DND-41 (cell line): ENCODE measurements at regions not wholly inside any gene's neighbourhood (a gene's known extent, or its start where the extent isn't known, plus 50 kb on each side); places are given as distances from the start of the nearest gene placed in this dataset.
"Not testable (repeated sequence)": the region's sequence is repeated elsewhere in the genome, so short reads cannot be mapped to it uniquely, and the experiment has no call there.

Experiments
- ATAC-seq: fragments of 200-7000 bp; cut with Tn5 transposase; 3 replicates; pipeline ENCODE4 v1.9.1; 2021; ENCODE audit warnings: low read depth; ENCODE audit not compliant: insufficient read depth
- DNase-seq: peaks from one replicate; pipeline ENCODE4 v3.0.0-alpha.2; 2020
- H2AFZ ChIP-seq: 2 replicates; pipeline ENCODE4 v1.6.0; 2012; ENCODE audit warnings: low read depth, low read length
- H3K27ac ChIP-seq: 2 replicates; pipeline ENCODE4 v1.5.1; 2012; ENCODE audit warnings: low read length, inconsistent platforms
- H3K27me3 ChIP-seq: fragments of 200-600 bp; sonication (generic); 2 replicates; pipeline ENCODE4 v1.6.0; 2012; ENCODE audit warnings: low read length, mild to moderate bottlenecking, inconsistent platforms; ENCODE audit not compliant: insufficient read depth, poor library complexity
- H3K36me3 ChIP-seq: 2 replicates; pipeline ENCODE4 v1.5.1; 2012; ENCODE audit warnings: low read length, inconsistent platforms; ENCODE audit not compliant: insufficient read depth
- H3K4me1 ChIP-seq: 2 replicates; pipeline ENCODE4 v1.5.1; 2012; ENCODE audit warnings: mild to moderate bottlenecking, low read length; ENCODE audit not compliant: insufficient read depth
- H3K4me2 ChIP-seq: 2 replicates; pipeline ENCODE4 v1.6.0; 2012; ENCODE audit warnings: mild to moderate bottlenecking, moderate library complexity, low read length, inconsistent platforms; ENCODE audit not compliant: insufficient read depth
- H3K4me3 ChIP-seq, 2 experiments: fragments of 200-600 bp in 1 of 2; shearing (Covaris generic) in 1 of 2; 2 replicates each; pipeline ENCODE4 v1.5.1; 2012 to 2016; ENCODE audit warnings: inconsistent platforms in 2 of 2, low read length in 2 of 2, mild to moderate bottlenecking in 2 of 2, low read depth in 1 of 2, moderate library complexity in 1 of 2
- H3K79me2 ChIP-seq: 2 replicates; pipeline ENCODE4 v1.6.0; 2012; ENCODE audit warnings: low read length, inconsistent platforms; ENCODE audit not compliant: insufficient read depth
- H3K9ac ChIP-seq: 2 replicates; pipeline ENCODE4 v1.6.0; 2012; ENCODE audit warnings: low read depth, mild to moderate bottlenecking, inconsistent platforms, low read length, moderate library complexity
- H3K9me3 ChIP-seq: 2 replicates; pipeline ENCODE4 v1.5.1; 2012; ENCODE audit warnings: low read length, moderate library complexity, mild to moderate bottlenecking, inconsistent platforms; ENCODE audit not compliant: insufficient read depth, severe bottlenecking
- H4K20me1 ChIP-seq: 2 replicates; pipeline ENCODE4 v1.6.0; 2012; ENCODE audit warnings: low read length; ENCODE audit not compliant: insufficient read depth
- EZH2 ChIP-seq: IDR thresholded peaks from 3 replicates; pipeline ENCODE4 v1.6.1; 2012; ENCODE audit warnings: borderline replicate concordance, low read depth, mild to moderate bottlenecking, moderate library complexity, low read length, inconsistent platforms; ENCODE audit not compliant: severe bottlenecking
- TF ChIP-seq, protein P1 (sequence below): IDR thresholded peaks from 2 replicates; pipeline ENCODE4 v1.5.1; 2012; ENCODE audit warnings: borderline replicate concordance, low read length, moderate library complexity, mild to moderate bottlenecking; ENCODE audit not compliant: poor library complexity, severe bottlenecking; ENCODE audit errors: extremely low read depth

DNA sequence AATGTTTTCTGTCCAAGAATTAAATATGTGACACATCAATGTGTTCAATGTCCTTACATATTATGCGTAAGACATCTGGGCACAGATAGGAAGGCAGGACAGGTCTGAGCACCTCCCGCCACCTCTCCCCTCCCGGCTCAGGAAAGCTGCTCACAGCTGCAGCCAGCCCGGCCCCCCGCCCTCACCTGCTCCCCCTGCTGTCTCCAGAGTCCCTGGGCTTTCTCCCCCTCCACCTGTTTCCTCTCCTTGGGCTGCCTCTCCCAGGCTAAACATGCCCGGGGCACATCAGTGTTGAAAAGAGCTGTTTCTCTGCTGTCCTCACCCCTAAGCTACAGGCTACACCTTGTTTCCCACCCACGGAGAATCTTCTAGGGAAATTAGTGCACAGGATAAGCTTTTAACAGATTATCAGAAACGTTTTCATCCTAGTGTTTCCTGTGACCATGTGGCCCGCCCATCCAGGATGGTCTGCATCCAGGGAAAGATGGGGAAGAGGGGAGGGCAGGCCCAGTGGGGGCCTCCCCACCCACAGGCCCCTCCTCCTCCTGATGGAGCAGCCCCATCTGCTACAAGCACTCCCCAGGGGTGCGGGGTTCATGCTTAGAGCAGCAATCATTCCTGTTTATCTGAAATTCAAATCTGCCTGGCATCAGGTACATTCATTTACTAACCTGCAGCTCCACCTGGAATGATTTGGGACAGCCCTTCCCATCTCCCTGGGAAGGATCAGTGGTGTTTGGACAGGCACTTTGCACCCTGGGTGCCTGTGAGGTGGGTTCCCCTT, 273.8 kb upstream of the SFSWAP start:
- DNase-seq (no peak), ATAC-seq (no peak)
- Histone ChIP-seq H2AFZ (no peak overlapping the region), H3K79me2 (no peaks in the 10 kb centered on the region), H3K4me2 (no peak overlapping the region), H4K20me1 (no peaks in the 10 kb centered on the region), H3K4me1 (no peaks in the 10 kb centered on the region), H3K9me3 (no peaks in the 10 kb centered on the region), H3K9ac (no peak overlapping the region), H3K36me3 (no peaks in the 10 kb centered on the region), H3K4me3 (no peak overlapping the region), H3K27me3 (peaks cover 4% of the 10 kb centered on the region), H3K27ac (no peak overlapping the region)
- TF ChIP-seq, protein P1, sequence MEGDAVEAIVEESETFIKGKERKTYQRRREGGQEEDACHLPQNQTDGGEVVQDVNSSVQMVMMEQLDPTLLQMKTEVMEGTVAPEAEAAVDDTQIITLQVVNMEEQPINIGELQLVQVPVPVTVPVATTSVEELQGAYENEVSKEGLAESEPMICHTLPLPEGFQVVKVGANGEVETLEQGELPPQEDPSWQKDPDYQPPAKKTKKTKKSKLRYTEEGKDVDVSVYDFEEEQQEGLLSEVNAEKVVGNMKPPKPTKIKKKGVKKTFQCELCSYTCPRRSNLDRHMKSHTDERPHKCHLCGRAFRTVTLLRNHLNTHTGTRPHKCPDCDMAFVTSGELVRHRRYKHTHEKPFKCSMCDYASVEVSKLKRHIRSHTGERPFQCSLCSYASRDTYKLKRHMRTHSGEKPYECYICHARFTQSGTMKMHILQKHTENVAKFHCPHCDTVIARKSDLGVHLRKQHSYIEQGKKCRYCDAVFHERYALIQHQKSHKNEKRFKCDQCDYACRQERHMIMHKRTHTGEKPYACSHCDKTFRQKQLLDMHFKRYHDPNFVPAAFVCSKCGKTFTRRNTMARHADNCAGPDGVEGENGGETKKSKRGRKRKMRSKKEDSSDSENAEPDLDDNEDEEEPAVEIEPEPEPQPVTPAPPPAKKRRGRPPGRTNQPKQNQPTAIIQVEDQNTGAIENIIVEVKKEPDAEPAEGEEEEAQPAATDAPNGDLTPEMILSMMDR = no peak
- no peak for TF ChIP-seq EZH2

- DNase-seq (no peak), ATAC-seq (no peak)
- no peaks in the 10 kb centered on the region for H3K4me1 ChIP-seq
- H3K27ac ChIP-seq = no peak overlapping the region
- no peak overlapping the region for H2AFZ ChIP-seq
- H3K4me2 ChIP-seq = no peak overlapping the region
- H3K27me3 ChIP-seq = peaks cover 4% of the 10 kb centered on the region
- no peaks in the 10 kb centered on the region for H3K79me2 ChIP-seq
- no peak overlapping the region for H3K9ac ChIP-seq
- H3K9me3 ChIP-seq = no peaks in the 10 kb centered on the region
- TF ChIP-seq EZH2 = no peak
- TF ChIP-seq, protein P1 = no peak
- no peaks in the 10 kb centered on the region for H3K36me3 ChIP-seq
- no peak overlapping the region for H3K4me3 ChIP-seq
- H4K20me1 ChIP-seq = no peaks in the 10 kb centered on the region
These were observed 273.0 kb upstream of the SFSWAP start for GRCh38 chr12:131437706-131438492.

GRCh38 chr12:131438493-131438835, 272.4 kb upstream of the SFSWAP start:
- H3K36me3 ChIP-seq, H2AFZ ChIP-seq, H3K4me3 ChIP-seq, H3K9me3 ChIP-seq, H4K20me1 ChIP-seq, H3K27me3 ChIP-seq, H3K4me2 ChIP-seq, DNase-seq, H3K4me1 ChIP-seq, H3K79me2 ChIP-seq, ATAC-seq, H3K9ac ChIP-seq, H3K27ac ChIP-seq: not testable (repeated sequence)

DNA sequence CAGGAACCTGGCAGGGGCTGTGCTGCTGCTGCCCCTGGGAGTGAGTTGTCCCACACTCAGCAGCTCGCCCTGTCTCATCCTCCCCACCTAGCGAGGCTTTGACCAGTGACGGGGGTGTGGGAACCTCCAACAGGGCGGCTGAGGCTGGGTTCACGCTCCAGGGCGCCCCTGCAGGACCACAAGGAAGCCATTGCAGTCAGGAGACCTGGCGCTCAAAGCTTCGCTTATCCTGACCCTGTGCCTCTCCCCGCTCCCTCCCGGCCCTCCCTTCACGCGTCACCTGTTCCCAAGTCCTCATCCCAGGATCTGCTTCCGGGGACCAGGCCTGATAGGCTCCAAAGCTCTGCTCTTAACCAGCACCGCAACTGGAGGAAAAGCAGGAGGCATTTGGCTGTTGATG, 272.0 kb upstream of the SFSWAP start:
- TF ChIP-seq, protein P1 = no peak
- no peak for TF ChIP-seq EZH2
- no peak overlapping the region for H3K9ac ChIP-seq
- H3K9me3 ChIP-seq = no peaks in the 10 kb centered on the region
- no peak overlapping the region for H3K4me2 ChIP-seq
- peaks cover 4% of the 10 kb centered on the region for H3K27me3 ChIP-seq
- no peaks in the 10 kb centered on the region for H3K79me2 ChIP-seq
- H3K27ac ChIP-seq = no peak overlapping the region
- no peaks in the 10 kb centered on the region for H4K20me1 ChIP-seq
- no peak overlapping the region for H3K4me3 ChIP-seq
- no peak overlapping the region for H2AFZ ChIP-seq
- ATAC-seq (no peak), DNase-seq (no peak)
- H3K4me1 ChIP-seq = no peaks in the 10 kb centered on the region
- H3K36me3 ChIP-seq = no peaks in the 10 kb centered on the region

GRCh38 chr12:131439752-131440151, 271.1 kb upstream of the SFSWAP start:
- not testable (repeated sequence) for H4K20me1 ChIP-seq, H3K9ac ChIP-seq, H2AFZ ChIP-seq, H3K4me1 ChIP-seq, ATAC-seq, H3K4me3 ChIP-seq, H3K79me2 ChIP-seq, H3K27ac ChIP-seq, DNase-seq, H3K4me2 ChIP-seq, H3K36me3 ChIP-seq, H3K27me3 ChIP-seq, H3K9me3 ChIP-seq
